ENCODE measurements at regions not wholly inside any gene's neighbourhood (a gene's known extent, or its start where the extent isn't known, plus 50 kb on each side); places are given as distances from the start of the nearest gene placed in this dataset.
"Not testable (repeated sequence)": the region's sequence is repeated elsewhere in the genome, so short reads cannot be mapped to it uniquely, and the experiment has no call there.

- DNase-seq (ENCODE audit: low read depth) = no peak
- Histone ChIP-seq H3K27me3 (replicated peaks; ENCODE audit: control insufficient read depth, insufficient read depth, low read length) (no peaks in the 10 kb centered on the region), H3K9me3 (ENCODE audit: control insufficient read depth, low read length) (no peaks in the 10 kb centered on the region), H3K4me1 (ENCODE audit: control insufficient read depth, insufficient read depth, low read length) (peaks cover 2% of the 10 kb centered on the region), H3K4me3 (ENCODE audit: low read length) (no peak overlapping the region), H3K9ac (ENCODE audit: low read length) (no peak overlapping the region), H3K36me3 (ENCODE audit: control insufficient read depth, insufficient read depth, low read length, severe bottlenecking) (no peaks in the 10 kb centered on the region)
These were observed 1193.4 kb downstream of the NCAM2 start for GRCh38 chr21:22191581-22191980.

GRCh38 chr21:22192766-22193165 is 1194.6 kb downstream of the NCAM2 start:
- H3K9me3 ChIP-seq (ENCODE audit: control insufficient read depth, low read length) = no peaks in the 10 kb centered on the region
- no peaks in the 10 kb centered on the region for H3K27me3 ChIP-seq (replicated peaks; ENCODE audit: control insufficient read depth, insufficient read depth, low read length)
- peaks cover 2% of the 10 kb centered on the region for H3K4me1 ChIP-seq (ENCODE audit: control insufficient read depth, insufficient read depth, low read length)
- DNase-seq (ENCODE audit: low read depth) = peak; percentile 6
- H3K4me3 ChIP-seq (ENCODE audit: low read length) = no peak overlapping the region
- no peak overlapping the region for H3K9ac ChIP-seq (ENCODE audit: low read length)
- no peaks in the 10 kb centered on the region for H3K36me3 ChIP-seq (ENCODE audit: control insufficient read depth, insufficient read depth, low read length, severe bottlenecking)

DNA sequence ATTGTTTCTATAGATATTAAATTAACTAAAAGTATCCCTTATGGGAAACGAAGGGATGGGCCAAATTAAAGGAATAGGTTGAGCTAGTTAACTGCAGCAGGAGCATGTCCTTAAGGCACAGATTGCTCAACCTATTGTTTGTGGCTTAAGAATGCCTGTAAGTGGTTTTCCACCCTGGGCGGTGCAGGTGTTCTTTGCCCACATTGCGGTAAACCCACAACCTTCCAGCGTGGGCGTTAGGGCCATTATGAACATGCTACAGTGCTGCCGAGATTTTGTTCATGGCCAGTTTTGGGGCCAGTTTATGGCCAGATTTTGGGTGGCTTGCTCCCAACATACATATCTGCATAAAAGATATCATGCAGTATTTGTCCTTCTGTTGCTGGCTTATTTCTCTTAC is 1196.8 kb downstream of the NCAM2 start:
- DNase-seq (ENCODE audit: low read depth); H3K36me3 ChIP-seq (ENCODE audit: control insufficient read depth, insufficient read depth, low read length, severe bottlenecking); H3K27me3 ChIP-seq (replicated peaks; ENCODE audit: control insufficient read depth, insufficient read depth, low read length); H3K9ac ChIP-seq (ENCODE audit: low read length); H3K4me3 ChIP-seq (ENCODE audit: low read length); H3K4me1 ChIP-seq (ENCODE audit: control insufficient read depth, insufficient read depth, low read length); H3K9me3 ChIP-seq (ENCODE audit: control insufficient read depth, low read length): not testable (repeated sequence)

DNA sequence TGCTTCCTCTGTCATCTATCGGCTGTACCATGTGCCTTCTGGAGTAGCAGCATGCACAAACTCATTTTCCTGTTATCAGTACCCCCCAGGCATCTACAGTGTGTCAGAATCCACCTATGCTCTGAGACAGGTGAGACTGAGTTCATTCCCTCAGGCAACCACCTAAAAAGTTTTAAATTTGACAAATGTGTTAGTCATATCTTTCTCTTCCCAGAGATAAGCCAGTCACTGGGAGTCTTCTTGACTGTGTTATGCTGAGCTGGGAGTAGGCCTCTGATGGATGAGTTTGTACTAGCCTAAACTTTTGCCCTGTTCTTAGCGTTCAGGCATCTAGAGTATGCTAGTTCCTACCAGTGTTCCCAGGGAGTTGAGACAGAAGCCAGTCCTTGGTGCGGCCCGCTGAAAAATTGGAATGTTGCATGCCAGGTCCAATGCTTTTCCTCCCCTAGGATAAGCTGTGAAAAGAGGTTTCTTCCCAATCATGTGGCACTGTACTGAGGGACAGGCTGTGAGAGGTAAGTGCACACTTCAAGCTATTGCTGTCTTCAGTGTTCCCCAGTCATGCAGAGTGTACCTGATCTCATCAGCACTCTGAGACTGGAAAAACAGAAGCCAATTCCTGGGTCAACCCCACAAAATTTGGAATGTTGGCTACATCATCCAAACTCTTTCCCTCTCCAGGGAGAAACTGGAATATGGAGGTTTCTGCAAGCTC is 1202.3 kb downstream of the NCAM2 start:
- H3K4me1 ChIP-seq (ENCODE audit: control insufficient read depth, insufficient read depth, low read length) = no peaks in the 10 kb centered on the region
- no peaks in the 10 kb centered on the region for H3K36me3 ChIP-seq (ENCODE audit: control insufficient read depth, insufficient read depth, low read length, severe bottlenecking)
- no peaks in the 10 kb centered on the region for H3K9me3 ChIP-seq (ENCODE audit: control insufficient read depth, low read length)
- H3K27me3 ChIP-seq (replicated peaks; ENCODE audit: control insufficient read depth, insufficient read depth, low read length) = no peaks in the 10 kb centered on the region
- H3K4me3 ChIP-seq (ENCODE audit: low read length) = no peak overlapping the region
- no peak overlapping the region for H3K9ac ChIP-seq (ENCODE audit: low read length)
- DNase-seq (ENCODE audit: low read depth) = no peak

- no peaks in the 10 kb centered on the region for H3K27me3 ChIP-seq (replicated peaks; ENCODE audit: control insufficient read depth, insufficient read depth, low read length)
- H3K9ac ChIP-seq (ENCODE audit: low read length) = no peak overlapping the region
- no peak overlapping the region for H3K4me3 ChIP-seq (ENCODE audit: low read length)
- no peaks in the 10 kb centered on the region for H3K4me1 ChIP-seq (ENCODE audit: control insufficient read depth, insufficient read depth, low read length)
- DNase-seq (ENCODE audit: low read depth) = no peak
- H3K36me3 ChIP-seq (ENCODE audit: control insufficient read depth, insufficient read depth, low read length, severe bottlenecking) = no peaks in the 10 kb centered on the region
- no peaks in the 10 kb centered on the region for H3K9me3 ChIP-seq (ENCODE audit: control insufficient read depth, low read length)
These were observed 1202.9 kb downstream of the NCAM2 start for GRCh38 chr21:22201126-22201525.

GRCh38 chr21:22201669-22202068 is 1203.5 kb downstream of the NCAM2 start:
- Histone ChIP-seq H3K9ac (ENCODE audit: low read length) (no peak overlapping the region), H3K27me3 (replicated peaks; ENCODE audit: control insufficient read depth, insufficient read depth, low read length) (no peaks in the 10 kb centered on the region)
- no peak for DNase-seq (ENCODE audit: low read depth)

GRCh38 chr21:22209304-22209700 is 1211.1 kb downstream of the NCAM2 start:
- Histone ChIP-seq H3K9ac (ENCODE audit: low read length) (no peak overlapping the region), H3K4me1 (ENCODE audit: control insufficient read depth, insufficient read depth, low read length) (no peaks in the 10 kb centered on the region), H3K36me3 (ENCODE audit: control insufficient read depth, insufficient read depth, low read length, severe bottlenecking) (no peaks in the 10 kb centered on the region), H3K4me3 (ENCODE audit: low read length) (no peak overlapping the region), H3K9me3 (ENCODE audit: control insufficient read depth, low read length) (no peaks in the 10 kb centered on the region), H3K27me3 (replicated peaks; ENCODE audit: control insufficient read depth, insufficient read depth, low read length) (no peaks in the 10 kb centered on the region)
- no peak for DNase-seq (ENCODE audit: low read depth)

More at GRCh38 chr21:22201669-22202068, 1203.5 kb downstream of the NCAM2 start:
- Histone ChIP-seq H3K4me1 (ENCODE audit: control insufficient read depth, insufficient read depth, low read length) (no peaks in the 10 kb centered on the region), H3K4me3 (ENCODE audit: low read length) (no peak overlapping the region), H3K9me3 (ENCODE audit: control insufficient read depth, low read length) (no peaks in the 10 kb centered on the region), H3K36me3 (ENCODE audit: control insufficient read depth, insufficient read depth, low read length, severe bottlenecking) (no peaks in the 10 kb centered on the region)

DNA sequence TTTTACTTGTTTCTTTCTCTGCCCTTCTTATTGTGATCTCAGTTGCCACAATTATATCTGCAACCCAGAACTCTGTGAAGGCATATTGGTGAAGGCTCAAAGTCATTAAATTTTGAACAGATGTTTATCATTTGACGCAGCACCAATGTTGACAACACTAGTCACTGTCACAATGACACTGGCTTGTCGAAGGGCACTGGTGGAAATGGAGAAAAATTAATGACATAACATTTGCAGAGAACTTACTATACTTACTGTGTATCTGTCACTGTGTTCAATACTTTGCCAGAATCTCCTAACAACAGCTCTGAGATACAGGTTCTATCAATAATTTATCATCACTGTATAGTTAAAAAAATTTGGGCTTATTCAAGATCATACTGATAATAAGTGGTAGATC is 1213.7 kb downstream of the NCAM2 start:
- Histone ChIP-seq H3K9ac (ENCODE audit: low read length) (no peak overlapping the region), H3K36me3 (ENCODE audit: control insufficient read depth, insufficient read depth, low read length, severe bottlenecking) (no peaks in the 10 kb centered on the region), H3K9me3 (ENCODE audit: control insufficient read depth, low read length) (peaks cover 5% of the 10 kb centered on the region), H3K27me3 (replicated peaks; ENCODE audit: control insufficient read depth, insufficient read depth, low read length) (no peaks in the 10 kb centered on the region), H3K4me1 (ENCODE audit: control insufficient read depth, insufficient read depth, low read length) (no peaks in the 10 kb centered on the region), H3K4me3 (ENCODE audit: low read length) (no peak overlapping the region)
- no peak for DNase-seq (ENCODE audit: low read depth)

GRCh38 chr21:22223385-22223784 is 1225.2 kb downstream of the NCAM2 start:
- no peak for DNase-seq (ENCODE audit: low read depth)
- Histone ChIP-seq H3K4me1 (ENCODE audit: control insufficient read depth, insufficient read depth, low read length) (no peaks in the 10 kb centered on the region), H3K36me3 (ENCODE audit: control insufficient read depth, insufficient read depth, low read length, severe bottlenecking) (no peaks in the 10 kb centered on the region), H3K9me3 (ENCODE audit: control insufficient read depth, low read length) (no peaks in the 10 kb centered on the region), H3K27me3 (replicated peaks; ENCODE audit: control insufficient read depth, insufficient read depth, low read length) (no peaks in the 10 kb centered on the region), H3K4me3 (ENCODE audit: low read length) (no peak overlapping the region), H3K9ac (ENCODE audit: low read length) (no peak overlapping the region)

DNA sequence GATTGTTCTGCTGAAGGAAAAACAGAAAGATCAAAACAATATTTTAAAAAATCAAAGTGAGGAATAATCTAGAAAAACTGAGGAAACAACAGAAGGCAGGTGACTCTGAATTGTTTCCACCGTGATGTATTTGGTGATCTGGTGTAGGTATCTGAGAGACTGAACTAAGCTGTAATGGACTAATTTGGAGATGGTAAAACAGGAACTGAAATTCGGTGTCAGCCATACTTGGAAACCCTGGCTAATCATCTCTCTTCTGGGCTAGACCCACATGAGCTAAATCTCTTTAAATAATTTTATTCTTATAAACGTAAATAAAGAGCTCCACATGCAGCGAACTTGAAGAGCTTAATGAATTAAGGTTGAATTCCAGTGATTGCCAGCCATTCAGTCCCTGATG is 1226.1 kb downstream of the NCAM2 start:
- Histone ChIP-seq H3K27me3 (replicated peaks; ENCODE audit: control insufficient read depth, insufficient read depth, low read length) (no peaks in the 10 kb centered on the region), H3K4me1 (ENCODE audit: control insufficient read depth, insufficient read depth, low read length) (no peaks in the 10 kb centered on the region), H3K4me3 (ENCODE audit: low read length) (no peak overlapping the region), H3K9me3 (ENCODE audit: control insufficient read depth, low read length) (no peaks in the 10 kb centered on the region), H3K36me3 (ENCODE audit: control insufficient read depth, insufficient read depth, low read length, severe bottlenecking) (no peaks in the 10 kb centered on the region), H3K9ac (ENCODE audit: low read length) (no peak overlapping the region)
- DNase-seq (ENCODE audit: low read depth) = no peak

DNA sequence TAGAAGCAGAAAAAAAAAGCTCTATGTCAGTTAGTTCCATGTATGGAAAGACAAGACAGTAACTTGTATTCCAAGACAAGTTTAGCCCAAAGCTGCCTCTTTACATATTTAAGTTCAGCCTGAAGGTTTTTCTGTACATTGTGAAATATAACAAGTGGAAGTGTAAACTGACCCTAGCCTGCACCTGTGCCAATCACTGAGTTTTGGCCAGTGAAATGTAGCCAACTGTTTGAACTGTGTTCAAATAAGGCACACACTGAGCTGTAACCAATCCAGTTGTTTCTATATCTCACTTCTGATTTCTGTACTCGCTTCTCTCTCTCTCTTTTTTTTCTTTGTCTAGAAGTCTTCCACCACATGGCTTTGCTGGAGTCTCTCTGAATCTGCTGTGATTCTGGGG is 1227.1 kb downstream of the NCAM2 start:
- Histone ChIP-seq H3K9me3 (ENCODE audit: control insufficient read depth, low read length) (no peaks in the 10 kb centered on the region), H3K9ac (ENCODE audit: low read length) (no peak overlapping the region), H3K4me1 (ENCODE audit: control insufficient read depth, insufficient read depth, low read length) (no peaks in the 10 kb centered on the region), H3K27me3 (replicated peaks; ENCODE audit: control insufficient read depth, insufficient read depth, low read length) (no peaks in the 10 kb centered on the region), H3K4me3 (ENCODE audit: low read length) (no peak overlapping the region), H3K36me3 (ENCODE audit: control insufficient read depth, insufficient read depth, low read length, severe bottlenecking) (no peaks in the 10 kb centered on the region)
- DNase-seq (ENCODE audit: low read depth) = no peak

DNA sequence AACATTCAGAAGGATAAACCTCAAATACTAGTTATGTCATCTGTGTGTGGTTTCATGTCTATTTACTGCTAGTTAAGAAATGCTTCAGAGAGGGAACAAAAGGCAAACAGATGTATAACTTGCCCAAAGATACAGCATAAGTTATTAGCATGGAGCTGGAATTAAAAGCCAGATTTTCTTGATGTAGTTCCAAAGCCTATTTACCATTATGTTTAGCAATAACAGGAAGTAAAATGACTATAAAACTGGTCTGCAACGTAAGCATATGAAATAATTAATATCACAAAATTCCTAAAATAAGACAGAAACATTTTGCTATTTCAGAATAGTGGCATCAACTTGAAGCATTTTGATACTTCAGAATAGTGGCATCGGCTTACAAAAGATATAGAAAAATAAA is 1232.8 kb downstream of the NCAM2 start:
- no peak for DNase-seq (ENCODE audit: low read depth)
- no peaks in the 10 kb centered on the region for H3K27me3 ChIP-seq (replicated peaks; ENCODE audit: control insufficient read depth, insufficient read depth, low read length)

More for the DNA sequence above, 1232.8 kb downstream of the NCAM2 start:
- no peak overlapping the region for H3K9ac ChIP-seq (ENCODE audit: low read length)
- H3K4me3 ChIP-seq (ENCODE audit: low read length) = no peak overlapping the region
- no peaks in the 10 kb centered on the region for H3K36me3 ChIP-seq (ENCODE audit: control insufficient read depth, insufficient read depth, low read length, severe bottlenecking)
- H3K4me1 ChIP-seq (ENCODE audit: control insufficient read depth, insufficient read depth, low read length) = no peaks in the 10 kb centered on the region
- no peaks in the 10 kb centered on the region for H3K9me3 ChIP-seq (ENCODE audit: control insufficient read depth, low read length)
